NOMO-1 (cell line): ENCODE measurements at regions not wholly inside any gene's neighbourhood (a gene's known extent, or its start where the extent isn't known, plus 50 kb on each side); places are given as distances from the start of the nearest gene placed in this dataset.
"Not testable (repeated sequence)": the region's sequence is repeated elsewhere in the genome, so short reads cannot be mapped to it uniquely, and the experiment has no call there.

Experiments used
- DNase-seq, 2 experiments: peaks; one replicate each; lab custom pipeline; 2025; ENCODE audit not compliant: unreplicated experiment in 2 of 2; lab: John Stamatoyannopoulos, UW

DNA sequence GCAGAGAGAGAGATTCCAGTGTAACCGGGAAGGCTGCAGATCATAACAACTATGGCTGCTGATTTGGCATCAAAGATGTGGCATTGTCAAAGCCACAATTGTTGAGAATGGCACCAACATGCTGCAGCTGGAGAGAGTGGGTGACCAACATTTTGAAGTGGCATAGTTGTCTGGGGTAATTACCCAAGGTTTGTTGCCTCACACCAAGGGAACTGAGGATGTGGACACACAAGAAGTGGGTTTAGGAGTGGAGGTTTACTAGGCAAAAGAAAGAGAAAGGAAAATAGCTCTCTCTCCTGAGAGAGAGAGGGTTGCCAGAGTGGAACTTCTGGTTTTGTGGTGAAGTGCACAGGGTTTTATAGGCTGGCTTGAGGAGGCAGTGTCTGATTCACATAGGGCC is 126.6 kb downstream of the FAM72C start:
- DNase-seq: not testable (repeated sequence)

- DNase-seq: not testable (repeated sequence)
Observed at GRCh38 chr1:143842058-143842457, 129.7 kb downstream of the FAM72C start.

DNA sequence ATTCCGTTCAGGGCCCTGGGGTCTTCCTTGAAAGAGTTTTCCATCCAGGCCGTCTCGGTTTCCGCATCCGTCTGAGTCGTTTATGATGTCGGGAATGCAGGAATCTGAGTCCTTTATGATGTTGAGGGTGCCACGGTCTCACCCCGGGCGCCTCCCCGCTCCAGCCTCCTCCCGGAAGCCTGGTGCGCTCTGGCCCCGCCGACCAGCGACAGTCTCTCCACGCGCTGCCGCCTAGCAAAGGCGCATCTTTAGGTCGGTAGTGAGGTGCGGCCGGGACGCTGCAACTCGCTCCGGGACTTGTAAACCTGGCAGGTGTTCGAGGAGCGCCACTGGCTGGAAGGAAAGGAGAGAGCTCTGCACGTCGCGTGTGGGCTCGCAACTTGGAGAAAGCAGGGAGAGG is 132.6 kb downstream of the FAM72C start:
- not testable (repeated sequence) for DNase-seq

- not testable (repeated sequence) for DNase-seq
Observed at GRCh38 chr1:143838598-143838929, 133.2 kb downstream of the FAM72C start.

DNA sequence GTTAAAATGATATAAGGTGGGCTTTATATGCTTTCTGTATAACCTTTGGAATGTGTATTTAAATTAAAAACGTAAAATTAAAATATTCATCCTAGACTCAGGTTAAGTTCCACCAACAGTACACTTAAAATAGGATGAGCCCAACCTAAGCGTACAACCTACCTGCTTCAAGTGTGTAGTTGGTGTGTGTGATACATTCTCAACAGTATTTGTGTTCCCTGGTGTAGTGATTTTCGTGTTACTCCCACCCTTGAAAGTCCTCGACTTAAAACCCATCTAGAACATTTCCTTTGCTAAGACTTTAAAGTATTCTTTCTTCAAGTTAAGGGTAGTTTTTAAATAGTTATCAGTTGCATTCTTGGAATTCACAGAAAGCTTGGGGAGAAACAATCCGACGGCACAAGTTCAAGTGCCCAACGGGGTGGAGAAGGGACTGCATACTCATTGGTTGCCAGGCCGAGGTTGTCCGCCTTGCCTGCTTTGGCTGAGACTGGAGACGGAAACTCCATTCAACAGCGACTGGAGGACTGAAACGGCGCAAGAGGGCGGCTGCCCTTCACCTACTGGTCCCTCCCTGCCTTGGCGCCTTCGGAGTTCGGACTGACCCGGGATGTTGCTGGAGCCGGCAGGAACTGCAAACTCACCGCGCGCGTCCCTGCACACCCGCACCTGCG is 133.7 kb downstream of the FAM72C start:
- DNase-seq: not testable (repeated sequence)

GRCh38 chr1:143833376-143833775 is 138.4 kb downstream of the FAM72C start:
- not testable (repeated sequence) for DNase-seq

GRCh38 chr1:143832379-143832716 is 139.4 kb downstream of the FAM72C start:
- DNase-seq: not testable (repeated sequence)

- not testable (repeated sequence) for DNase-seq
Observed at GRCh38 chr1:143831479-143832378, 140.1 kb downstream of the FAM72C start.

GRCh38 chr1:143826162-143826561 is 145.6 kb downstream of the FAM72C start:
- DNase-seq: not testable (repeated sequence)

- DNase-seq: not testable (repeated sequence)
Observed at GRCh38 chr1:143824266-143824665, 147.5 kb downstream of the FAM72C start.

DNA sequence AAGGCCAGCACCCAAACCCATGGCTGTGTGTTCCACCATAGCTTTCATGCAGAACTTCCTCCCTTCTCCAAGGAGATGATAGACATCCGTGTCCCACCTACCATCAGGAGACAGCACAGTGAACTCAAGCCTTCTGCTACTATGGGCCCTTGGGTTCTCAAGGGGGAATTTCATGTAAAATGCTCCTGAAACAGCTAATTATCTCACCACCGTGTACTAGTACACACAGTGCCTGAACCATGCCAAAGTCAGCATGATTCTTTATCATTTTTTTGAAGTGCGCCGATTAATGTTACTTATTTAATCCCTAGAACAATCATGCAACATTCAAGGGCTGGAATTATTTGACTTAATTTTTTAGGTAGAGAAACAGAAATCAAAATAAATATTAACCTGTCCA is 151.7 kb downstream of the FAM72C start:
- not testable (repeated sequence) for DNase-seq

- not testable (repeated sequence) for DNase-seq
Observed at GRCh38 chr1:143816369-143816768, 155.4 kb downstream of the FAM72C start.

- DNase-seq: not testable (repeated sequence)
Observed at GRCh38 chr1:143805374-143805773, 166.4 kb downstream of the FAM72C start.

DNA sequence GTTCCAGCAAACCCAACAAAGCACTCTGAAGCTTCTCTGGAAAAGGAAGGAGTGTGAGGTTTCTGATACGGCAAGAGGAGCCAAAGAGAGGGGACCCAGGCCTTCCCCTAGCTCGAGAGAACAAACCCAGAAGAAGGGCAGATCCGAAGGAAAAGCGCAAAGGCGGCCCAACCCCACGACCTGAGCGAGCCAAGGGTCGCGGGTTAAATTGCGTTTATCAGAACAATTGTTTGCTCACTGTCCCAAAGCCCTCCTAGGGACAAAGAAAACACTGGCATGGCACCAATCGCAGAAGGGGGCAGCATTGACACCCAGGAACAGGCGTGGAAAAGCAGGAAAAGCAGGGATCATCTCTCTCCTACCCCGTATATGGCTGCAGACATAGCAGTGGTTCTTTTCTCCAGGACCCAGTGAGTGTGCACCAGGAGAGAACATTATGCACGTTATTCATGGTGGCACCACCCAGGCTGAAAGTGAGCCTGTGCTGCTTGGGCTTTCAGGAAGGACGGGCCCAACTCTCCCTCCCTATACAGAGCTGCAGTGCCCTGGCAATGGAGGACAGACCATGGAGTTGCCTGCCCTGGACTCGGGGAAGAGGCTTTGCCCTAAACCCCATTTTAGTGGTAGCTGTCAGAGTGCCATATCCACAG is 167.0 kb downstream of the FAM72C start:
- not testable (repeated sequence) for DNase-seq

DNA sequence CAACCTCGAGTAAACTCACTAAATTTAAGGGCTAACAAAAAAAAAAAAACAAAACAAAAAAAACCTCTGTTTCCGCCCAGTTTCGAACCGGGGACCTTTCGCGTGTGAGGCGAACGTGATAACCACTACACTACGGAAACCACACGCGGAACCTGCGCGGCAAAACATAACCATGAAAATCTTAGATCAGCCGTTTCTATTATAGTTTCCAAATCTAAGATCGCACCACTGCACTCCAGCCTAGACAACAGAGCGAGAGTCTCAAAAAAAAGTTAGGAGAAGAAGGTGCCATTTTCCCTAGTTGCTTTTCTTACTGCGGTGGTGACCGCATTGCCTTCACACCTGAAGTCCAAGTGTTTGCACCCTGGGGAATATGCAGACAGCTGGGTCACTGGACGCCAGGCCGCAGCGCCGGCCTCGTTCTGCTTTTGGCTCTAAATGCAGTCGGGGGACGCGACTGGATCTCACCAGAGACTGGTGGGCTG is 167.8 kb downstream of the FAM72C start:
- DNase-seq: not testable (repeated sequence)

- not testable (repeated sequence) for DNase-seq
Observed at GRCh38 chr1:143803095-143803494, 168.7 kb downstream of the FAM72C start.

DNA sequence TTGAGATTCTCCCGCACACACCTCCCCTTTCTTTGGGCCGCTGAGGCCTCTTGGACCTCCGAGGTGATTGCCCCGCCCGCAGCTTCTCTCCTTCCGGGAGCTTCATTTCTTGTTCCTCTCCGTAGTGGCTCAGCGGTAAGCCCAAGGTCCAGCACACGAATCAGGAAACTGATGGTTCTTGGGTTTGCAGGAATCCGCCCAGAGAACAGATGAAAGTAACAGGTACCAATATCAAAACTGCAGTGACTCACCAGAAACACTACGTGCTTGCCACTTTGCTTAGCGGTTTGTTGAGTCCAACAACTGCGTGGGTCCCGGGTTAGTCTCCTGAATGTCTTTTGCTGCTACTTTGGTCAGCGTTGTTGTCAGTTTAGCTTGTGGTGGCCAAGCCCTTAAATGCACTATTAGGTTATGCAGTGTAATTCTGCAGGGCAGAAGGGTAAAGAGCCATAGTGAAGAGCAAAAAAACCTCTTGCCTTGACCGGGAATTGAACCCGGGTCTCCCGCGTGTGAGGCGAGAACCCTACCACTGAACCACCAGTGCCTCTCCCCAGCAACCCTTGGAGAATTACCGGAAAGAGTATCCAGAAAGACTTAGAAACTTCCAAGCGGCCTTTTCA is 172.1 kb downstream of the FAM72C start:
- not testable (repeated sequence) for DNase-seq

DNA sequence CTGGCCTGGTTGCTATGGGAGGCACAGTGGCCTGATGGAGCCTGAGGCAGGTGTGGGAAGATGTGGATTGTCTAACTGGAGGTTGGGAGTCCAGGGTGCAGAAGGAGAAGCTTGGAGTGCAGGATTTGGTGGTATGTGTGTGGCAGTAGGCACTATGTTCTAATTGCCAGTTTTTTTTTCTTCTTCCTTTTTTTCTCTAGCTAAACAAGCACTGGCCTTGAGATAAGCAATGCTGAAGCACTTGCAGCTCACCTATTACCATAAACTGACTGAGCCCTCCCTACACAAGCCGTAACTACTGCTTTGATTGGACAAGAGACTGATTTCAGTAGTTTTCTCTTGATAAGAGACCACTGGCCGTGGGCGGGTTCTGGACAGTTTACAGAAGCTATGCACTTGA is 175.4 kb downstream of the FAM72C start:
- not testable (repeated sequence) for DNase-seq

- not testable (repeated sequence) for DNase-seq
Observed at GRCh38 chr1:143792047-143792937, 179.5 kb downstream of the FAM72C start.

DNA sequence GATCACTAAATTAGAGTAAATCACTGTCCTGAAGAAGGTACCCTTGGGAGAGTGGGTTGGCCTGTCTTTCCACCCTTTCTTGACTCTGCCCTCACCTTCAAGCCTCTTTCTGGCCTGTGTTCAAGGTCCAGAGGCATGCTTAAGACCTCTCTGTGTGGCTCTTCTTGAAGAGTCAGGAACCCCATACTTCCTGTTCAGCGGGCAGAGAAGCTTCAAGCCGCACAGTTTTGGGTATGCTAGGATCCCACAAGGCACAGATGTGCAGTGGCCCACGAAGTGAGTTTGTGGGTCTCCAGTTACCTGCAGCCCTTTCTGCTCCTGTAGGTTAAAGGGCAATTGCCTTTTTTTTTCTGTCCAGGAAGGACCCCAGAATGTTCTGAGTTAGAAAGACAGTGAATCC is 185.4 kb downstream of the FAM72C start:
- DNase-seq: not testable (repeated sequence)
